GM21528 (cell line): ENCODE measurements at regions not wholly inside any gene's neighbourhood (a gene's known extent, or its start where the extent isn't known, plus 50 kb on each side); places are given as distances from the start of the nearest gene placed in this dataset.
"Not testable (repeated sequence)": the region's sequence is repeated elsewhere in the genome, so short reads cannot be mapped to it uniquely, and the experiment has no call there.

Experiments
- ATAC-seq: cut with Tn5 transposase; IDR thresholded peaks from one replicate; pipeline ENCODE4 v1.9.1; 2021; ENCODE audit warnings: mild to moderate bottlenecking, moderate library complexity; ENCODE audit not compliant: unreplicated experiment, low FRiP score

DNA sequence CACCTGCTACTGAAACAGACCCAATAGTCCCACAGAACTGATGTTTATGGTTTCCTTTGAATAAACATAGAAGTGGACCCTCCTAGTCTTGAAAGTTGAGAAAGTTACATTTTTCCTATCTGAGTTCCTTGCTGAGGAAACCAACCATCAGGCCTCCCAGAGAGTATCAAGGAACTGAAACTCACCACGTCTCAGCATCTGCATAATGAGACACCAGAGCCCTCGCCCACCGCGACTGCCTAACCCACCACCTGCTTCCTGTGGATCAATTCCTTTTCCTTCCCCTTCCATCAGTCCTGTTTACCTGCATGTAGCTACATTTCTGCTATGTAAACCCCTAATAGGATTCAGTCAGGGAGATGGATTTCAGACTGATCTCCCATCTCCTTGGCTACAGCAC, 443.2 kb upstream of the TMEM132C start:
- no peak for ATAC-seq

GRCh38 chr12:127829281-127830064, 437.5 kb upstream of the TMEM132C start:
- ATAC-seq = no peak

GRCh38 chr12:127830065-127830460, 436.9 kb upstream of the TMEM132C start:
- ATAC-seq = no peak

DNA sequence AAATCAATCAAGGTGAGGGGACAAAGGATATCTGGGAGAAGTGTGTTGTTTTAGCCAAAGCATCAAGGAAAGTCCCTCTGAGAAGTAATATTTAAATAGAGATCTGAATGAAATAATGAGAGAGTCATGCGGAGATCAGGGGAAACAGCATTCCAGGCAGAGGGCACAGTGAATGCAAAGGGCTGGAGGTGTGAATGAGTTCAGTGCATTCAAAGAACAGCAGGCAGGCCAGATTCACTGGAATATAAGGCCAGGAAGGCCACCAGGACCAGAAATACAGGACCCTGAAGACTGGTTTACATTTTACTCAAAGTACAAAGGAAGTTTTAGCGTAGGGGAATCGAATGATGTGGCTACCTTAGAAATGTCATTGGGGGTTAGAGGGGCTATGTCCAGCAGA, 436.2 kb upstream of the TMEM132C start:
- no peak for ATAC-seq

DNA sequence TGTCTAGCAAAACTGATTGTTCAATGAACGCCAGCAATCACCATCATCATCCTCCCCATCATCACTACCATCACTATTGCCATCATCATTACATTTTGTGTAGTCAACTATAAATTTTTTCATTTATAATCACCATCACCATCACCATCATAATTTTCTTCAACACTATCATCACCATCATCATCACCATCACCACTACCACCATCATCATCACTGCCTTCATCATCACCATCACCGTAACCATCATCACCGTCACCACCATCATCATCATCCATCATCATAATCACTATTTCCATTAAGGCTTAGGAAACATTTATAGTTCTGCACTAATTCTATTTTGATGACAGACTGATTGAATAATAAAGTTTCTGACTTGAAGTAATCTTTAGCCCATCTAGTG, 434.8 kb upstream of the TMEM132C start:
- no peak for ATAC-seq

DNA sequence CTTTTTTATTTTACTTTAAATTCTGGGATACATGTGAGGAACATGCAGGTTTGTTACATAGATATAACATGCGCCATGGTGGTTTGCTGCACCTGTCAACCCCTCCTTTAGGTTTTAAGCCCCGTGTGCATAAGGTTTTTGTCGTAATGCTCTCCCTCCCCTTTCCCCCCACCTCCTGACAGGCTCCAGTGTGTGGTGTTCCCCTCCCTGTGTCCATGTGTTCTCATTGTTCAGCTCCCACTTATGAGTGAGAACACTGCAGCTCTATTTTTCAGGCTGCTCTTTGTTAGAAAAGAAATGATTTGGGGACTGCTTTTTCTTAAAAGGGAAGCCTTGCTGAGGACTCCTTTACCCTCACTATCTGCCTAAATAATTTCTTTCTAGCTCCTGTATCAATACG, 430.2 kb upstream of the TMEM132C start:
- not testable (repeated sequence) for ATAC-seq

GRCh38 chr12:127857661-127858060, 409.3 kb upstream of the TMEM132C start:
- ATAC-seq = no peak

DNA sequence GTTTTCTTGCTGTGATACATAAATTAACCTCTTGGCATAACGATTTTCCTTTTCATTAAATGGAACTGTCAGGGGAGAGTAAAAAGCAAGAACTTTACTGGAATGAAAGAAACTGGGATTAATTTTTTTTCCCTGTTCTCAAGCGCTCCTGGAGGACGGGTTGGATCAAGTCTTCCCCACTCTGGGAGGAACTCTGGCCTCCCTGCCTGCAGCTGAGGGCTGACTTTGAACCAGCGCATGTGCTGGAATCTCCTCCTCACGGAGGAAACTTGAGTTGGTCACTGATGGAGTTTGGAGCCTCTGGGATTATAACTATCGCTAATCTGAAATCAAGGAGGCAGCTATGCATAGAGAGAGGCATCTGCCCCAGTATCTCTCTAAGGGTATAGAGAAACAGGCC, 406.4 kb upstream of the TMEM132C start:
- no peak for ATAC-seq

DNA sequence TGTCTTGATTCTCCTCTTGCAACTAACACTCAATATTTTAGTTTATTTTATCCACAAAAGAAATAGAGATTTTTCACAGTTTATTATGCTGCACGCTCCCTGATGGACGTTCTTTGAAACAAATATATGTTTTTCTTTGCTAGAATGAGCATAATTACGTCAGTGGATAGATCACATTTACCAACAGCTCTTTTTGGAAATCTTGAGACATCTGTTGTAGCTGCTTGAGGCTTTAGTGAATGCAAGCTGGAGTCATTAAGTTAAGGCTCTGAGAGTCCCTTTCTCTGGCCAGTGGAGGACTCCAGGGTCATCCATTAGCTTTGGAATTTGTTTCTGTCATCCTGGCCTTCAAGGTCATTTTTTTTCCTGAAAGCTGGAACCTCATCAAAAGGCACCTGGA, 405.6 kb upstream of the TMEM132C start:
- ATAC-seq = no peak

DNA sequence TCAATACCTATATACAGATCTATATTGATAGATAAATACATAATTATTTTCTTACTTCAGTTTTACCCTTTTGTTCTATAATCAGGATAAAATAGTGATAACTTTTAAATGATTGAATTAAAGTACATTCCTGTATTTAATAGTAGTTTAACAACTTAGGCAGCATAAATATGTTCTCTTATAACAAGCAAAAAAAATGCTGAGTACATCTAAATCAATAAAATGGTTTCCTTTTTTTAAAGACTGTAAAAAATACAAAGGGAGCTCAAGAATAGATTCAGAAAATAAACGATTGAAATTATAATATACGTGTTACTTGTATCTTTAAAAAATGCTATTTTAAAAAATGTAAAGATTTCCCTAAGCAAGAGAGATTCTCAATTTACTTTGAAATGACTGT, 393.7 kb upstream of the TMEM132C start:
- no peak for ATAC-seq

DNA sequence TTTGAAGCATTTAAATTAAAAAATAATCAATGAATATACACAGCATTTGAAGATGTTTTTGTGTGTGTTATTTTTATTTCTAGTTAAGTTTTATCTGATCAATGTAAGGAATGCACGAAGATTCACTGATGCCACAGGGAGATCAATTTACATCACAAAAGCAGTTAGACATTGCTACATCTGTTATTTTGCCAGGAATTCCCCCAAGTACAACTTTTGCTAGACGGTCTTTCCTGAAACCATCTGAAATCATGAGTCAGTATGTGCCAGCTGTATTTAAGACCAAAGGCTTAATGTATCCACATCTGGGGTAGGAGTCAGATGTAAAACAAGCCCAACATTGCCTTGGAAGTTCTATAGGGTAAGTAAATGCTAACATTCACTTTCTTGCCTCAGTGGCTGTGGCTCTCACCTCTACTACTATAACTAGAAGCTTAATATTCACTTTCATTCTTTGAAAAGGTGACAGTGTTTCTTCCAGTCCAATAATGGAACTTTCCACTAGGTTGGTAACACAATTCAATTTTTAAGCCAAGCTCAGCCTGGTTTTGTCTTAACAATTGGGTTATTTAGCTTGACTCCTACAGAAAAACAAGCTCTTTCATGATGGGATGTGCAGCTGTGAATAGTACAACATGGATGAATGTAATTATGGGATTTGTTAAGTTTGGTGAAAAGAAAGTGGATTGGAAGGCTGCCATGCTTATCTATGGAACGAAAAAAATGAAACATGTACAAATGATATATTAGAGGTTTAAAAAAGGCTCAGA, 385.4 kb upstream of the TMEM132C start:
- ATAC-seq = no peak

DNA sequence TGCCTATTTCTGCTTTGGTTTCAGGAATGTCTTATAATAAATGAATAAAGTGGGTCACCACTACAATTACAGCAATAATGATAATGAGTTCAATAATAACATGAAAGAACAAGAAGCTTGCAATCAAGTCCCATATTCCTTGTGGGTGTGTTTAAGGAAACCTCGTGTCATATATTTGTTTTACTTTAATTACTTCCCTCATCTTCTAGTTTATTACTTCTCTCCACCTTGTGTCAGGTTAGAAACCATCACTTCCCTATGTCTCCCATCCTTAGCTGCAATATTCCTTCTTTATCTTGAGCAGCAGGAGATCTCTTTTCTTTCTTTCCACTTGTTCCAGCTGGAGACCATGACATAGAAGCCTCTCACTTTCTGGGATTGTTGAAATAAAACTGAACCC, 384.0 kb upstream of the TMEM132C start:
- ATAC-seq = no peak

- ATAC-seq = no peak
These were observed 380.8 kb upstream of the TMEM132C start for GRCh38 chr12:127885954-127886750.

- no peak for ATAC-seq
These were observed 380.1 kb upstream of the TMEM132C start for GRCh38 chr12:127886827-127887226.

GRCh38 chr12:127888943-127889719, 377.8 kb upstream of the TMEM132C start:
- no peak for ATAC-seq

- no peak for ATAC-seq
These were observed 372.9 kb upstream of the TMEM132C start for GRCh38 chr12:127893895-127894609.

DNA sequence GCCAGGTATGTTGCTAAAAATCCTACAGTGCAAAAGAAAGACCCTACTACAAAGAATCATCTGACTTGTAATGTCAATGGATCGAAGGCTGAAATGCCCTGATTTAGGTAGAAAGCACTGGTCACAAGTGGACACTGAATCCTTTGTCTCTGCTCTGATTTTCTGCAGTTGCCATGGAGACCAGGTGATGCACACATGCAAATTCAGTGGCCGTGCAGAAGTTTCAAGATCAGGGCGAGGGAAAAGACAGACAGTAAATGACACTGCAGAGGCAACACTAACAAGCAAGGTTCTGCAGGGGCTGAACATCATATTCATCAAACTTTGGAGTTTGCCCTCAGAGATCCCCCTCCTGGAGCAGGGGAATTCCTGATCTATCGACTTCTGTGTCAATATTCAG, 370.3 kb upstream of the TMEM132C start:
- no peak for ATAC-seq

- ATAC-seq = no peak
These were observed 368.4 kb upstream of the TMEM132C start for GRCh38 chr12:127898616-127899015.

- no peak for ATAC-seq
These were observed 367.0 kb upstream of the TMEM132C start for GRCh38 chr12:127899971-127900370.

GRCh38 chr12:127900386-127900785, 366.6 kb upstream of the TMEM132C start:
- no peak for ATAC-seq
